ENCODE measurements at regions not wholly inside any gene's neighbourhood (a gene's known extent, or its start where the extent isn't known, plus 50 kb on each side); places are given as distances from the start of the nearest gene placed in this dataset.
A peak's percentile ranks its signal among the peaks of the same experiment; 100 is the strongest.

GRCh38 chr10:33506391-33506790, 171.9 kb upstream of the NRP1 start:
- no peak overlapping the region for H3K27ac Mint-ChIP-seq (ENCODE audit: unreplicated experiment)
- no TSS peak for BruUV-seq (replicated peaks)
- intact Hi-C loops (cut with micrococcal nuclease; ENCODE audit: unreplicated experiment), result loop anchor here (5.0 to 10.0 kb wide), 7 partner anchors 49 to 708 kb away; partner anchors contain the start of gene NRP1
- no peak for DNase-seq
- H3K9me3 Mint-ChIP-seq (ENCODE audit: unreplicated experiment), result no peaks in the 10 kb centered on the region
- no peak for TF ChIP-seq CTCF (IDR thresholded peaks at IDR 0.05; ENCODE audit: insufficient read depth in 1 of 2, low read depth in 1 of 2, low read length in 1 of 2, severe bottlenecking in 1 of 2, unreplicated experiment in 1 of 2)
- H3K4me1 Mint-ChIP-seq (ENCODE audit: low read depth, unreplicated experiment), result peaks cover 22% of the 10 kb centered on the region
- Histone ChIP-seq H3K9me3 (no peaks in the 10 kb centered on the region), H3K4me3 (ENCODE audit: low read depth, low read length) (no peak overlapping the region), H3K4me1 (peaks cover 38% of the 10 kb centered on the region), H3K36me3 (ENCODE audit: control insufficient read depth, insufficient read depth, low read length) (no peaks in the 10 kb centered on the region), H3K27me3 (replicated peaks; ENCODE audit: control insufficient read depth, insufficient read depth, low read length) (no peaks in the 10 kb centered on the region)
- H3K27me3 Mint-ChIP-seq (ENCODE audit: insufficient read depth, unreplicated experiment), result no peaks in the 10 kb centered on the region
- ChIA-PET POLR2A (no interaction called here), CTCF (no interaction called here)
- no peaks in the 10 kb centered on the region for H3K36me3 Mint-ChIP-seq (ENCODE audit: insufficient read depth, unreplicated experiment)
- H3K4me3 Mint-ChIP-seq (ENCODE audit: unreplicated experiment), result no peak overlapping the region

- no peak overlapping the region for H3K27ac Mint-ChIP-seq (ENCODE audit: unreplicated experiment)
- H3K36me3 Mint-ChIP-seq (ENCODE audit: insufficient read depth, unreplicated experiment), result no peaks in the 10 kb centered on the region
- Histone ChIP-seq H3K4me1 (peaks cover 22% of the 10 kb centered on the region), H3K9me3 (no peaks in the 10 kb centered on the region), H3K36me3 (ENCODE audit: control insufficient read depth, insufficient read depth, low read length) (no peaks in the 10 kb centered on the region), H3K4me3 (ENCODE audit: low read depth, low read length) (no peak overlapping the region), H3K27me3 (replicated peaks; ENCODE audit: control insufficient read depth, insufficient read depth, low read length) (no peaks in the 10 kb centered on the region)
- no peaks in the 10 kb centered on the region for H3K27me3 Mint-ChIP-seq (ENCODE audit: insufficient read depth, unreplicated experiment)
- H3K4me1 Mint-ChIP-seq (ENCODE audit: low read depth, unreplicated experiment), result peaks cover 22% of the 10 kb centered on the region
- H3K4me3 Mint-ChIP-seq (ENCODE audit: unreplicated experiment), result no peak overlapping the region
- TF ChIP-seq CTCF (IDR thresholded peaks at IDR 0.05; ENCODE audit: insufficient read depth in 1 of 2, low read depth in 1 of 2, low read length in 1 of 2, severe bottlenecking in 1 of 2, unreplicated experiment in 1 of 2), result no peak
- DNase-seq, result no peak
- CTCF ChIA-PET, result no interaction called here
- POLR2A ChIA-PET, result no interaction called here
- BruUV-seq (replicated peaks), result no TSS peak
- intact Hi-C loops (cut with micrococcal nuclease; ENCODE audit: unreplicated experiment), result loop anchor here (10.0 kb wide), 3 partner anchors 306 to 714 kb away; no protein-coding TSS in a partner anchor
- H3K9me3 Mint-ChIP-seq (ENCODE audit: unreplicated experiment), result no peaks in the 10 kb centered on the region
These were observed 166.7 kb upstream of the NRP1 start for GRCh38 chr10:33501161-33501560.

DNA sequence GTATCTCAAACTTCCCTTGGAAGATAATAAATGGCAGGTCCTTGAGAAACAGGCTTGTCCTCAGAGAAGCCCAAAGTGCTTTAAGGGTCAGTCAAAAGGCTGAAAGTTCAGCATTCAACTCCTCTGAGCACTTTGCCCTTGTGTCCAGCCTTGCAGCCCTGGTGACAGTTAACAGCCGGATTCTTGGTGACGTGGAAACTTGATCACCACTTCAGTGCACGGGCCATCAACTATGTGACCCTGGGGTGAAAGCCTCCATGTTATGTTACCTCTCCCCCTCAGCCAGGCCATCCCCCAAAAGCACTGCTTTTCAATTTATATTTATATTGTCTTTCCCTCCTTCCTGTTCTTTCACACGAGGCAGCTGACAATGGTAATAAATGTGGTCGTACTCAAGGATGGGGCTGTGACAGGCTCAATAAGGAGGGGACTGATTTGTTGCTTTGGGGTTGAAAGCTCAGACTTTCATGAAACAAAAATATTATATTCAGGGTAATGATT, 164.0 kb upstream of the NRP1 start:
- Histone ChIP-seq H3K9me3 (no peaks in the 10 kb centered on the region), H3K4me1 (peaks cover 22% of the 10 kb centered on the region), H3K4me3 (ENCODE audit: low read depth, low read length) (no peak overlapping the region), H3K27me3 (replicated peaks; ENCODE audit: control insufficient read depth, insufficient read depth, low read length) (no peaks in the 10 kb centered on the region), H3K36me3 (ENCODE audit: control insufficient read depth, insufficient read depth, low read length) (no peaks in the 10 kb centered on the region)
- no peak for TF ChIP-seq CTCF (IDR thresholded peaks at IDR 0.05; ENCODE audit: insufficient read depth in 1 of 2, low read depth in 1 of 2, low read length in 1 of 2, severe bottlenecking in 1 of 2, unreplicated experiment in 1 of 2)
- Mint-ChIP-seq H3K36me3 (ENCODE audit: insufficient read depth, unreplicated experiment) (no peaks in the 10 kb centered on the region), H3K4me3 (ENCODE audit: unreplicated experiment) (no peak overlapping the region), H3K4me1 (ENCODE audit: low read depth, unreplicated experiment) (peaks cover 22% of the 10 kb centered on the region), H3K27me3 (ENCODE audit: insufficient read depth, unreplicated experiment) (no peaks in the 10 kb centered on the region), H3K9me3 (ENCODE audit: unreplicated experiment) (no peaks in the 10 kb centered on the region), H3K27ac (ENCODE audit: unreplicated experiment) (no peak overlapping the region)
- ChIA-PET POLR2A (no interaction called here), CTCF (no interaction called here)
- peak; percentile 34 to 60 for DNase-seq
- intact Hi-C loops (cut with micrococcal nuclease; ENCODE audit: unreplicated experiment), result no loop called here
- BruUV-seq (replicated peaks), result no TSS peak

All from Caco-2 (cell line).